Astrocyte of the cerebellum (primary cell): ENCODE measurements at regions not wholly inside any gene's neighbourhood (a gene's known extent, or its start where the extent isn't known, plus 50 kb on each side); places are given as distances from the start of the nearest gene placed in this dataset.

ENCODE experiments used
- DNase-seq: peaks from one replicate; pipeline ENCODE4 v3.0.0-alpha.2; 2011; ENCODE audit warnings: low read depth
- H3K4me3 ChIP-seq: 2 replicates; pipeline ENCODE4 v1.5.1; 2011; ENCODE audit warnings: mild to moderate bottlenecking, low read depth, low read length, moderate library complexity
- CTCF ChIP-seq: IDR thresholded peaks from 2 replicates; pipeline ENCODE4 v1.5.1; 2012; ENCODE audit warnings: low read length, low read depth, moderate library complexity, mild to moderate bottlenecking; ENCODE audit errors: missing control alignments
- in situ Hi-C: cut with HindIII; loops from 2 replicates; pipeline ENCODE4 v1.10.0; 2017; ENCODE audit warnings: low sequenced_read_pairs

DNA sequence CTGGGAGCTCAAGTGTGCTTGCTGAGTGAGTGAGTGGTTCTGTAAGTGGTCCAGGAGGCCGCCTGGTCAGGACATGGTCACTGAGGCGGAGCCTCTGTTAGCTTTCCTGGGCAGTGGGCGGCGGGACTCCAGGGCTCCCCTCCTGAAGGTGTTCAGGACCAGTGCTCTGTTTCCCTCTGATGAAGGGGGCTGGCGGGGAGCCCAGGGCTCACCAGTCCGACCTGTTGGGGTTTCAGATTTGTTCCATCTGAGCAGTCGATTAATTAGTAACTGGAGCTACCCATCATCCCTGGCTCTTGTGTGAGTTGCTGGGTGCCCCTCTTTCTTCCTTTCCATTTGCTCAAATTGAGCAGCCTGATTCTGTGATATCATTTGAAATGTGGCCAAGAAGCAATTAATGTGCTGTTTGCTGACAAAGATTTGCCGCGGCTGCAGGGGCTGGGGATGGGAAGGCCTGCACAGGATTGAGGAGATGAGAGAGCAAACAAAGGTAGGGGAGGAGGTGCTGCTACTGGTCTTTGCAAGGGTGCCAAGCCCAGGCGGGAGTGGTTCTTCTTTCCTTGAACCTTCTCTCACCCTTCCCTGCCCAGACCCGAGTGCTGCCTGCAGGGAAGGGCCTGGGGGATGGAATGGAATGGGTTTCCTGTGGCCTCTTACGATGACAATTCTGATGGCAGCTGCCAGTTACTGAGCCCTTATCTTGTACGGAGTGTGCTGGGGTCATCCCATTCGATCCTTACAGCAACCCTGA, 92.8 kb upstream of the PITX1 start:
- TF ChIP-seq CTCF: no peak

DNA sequence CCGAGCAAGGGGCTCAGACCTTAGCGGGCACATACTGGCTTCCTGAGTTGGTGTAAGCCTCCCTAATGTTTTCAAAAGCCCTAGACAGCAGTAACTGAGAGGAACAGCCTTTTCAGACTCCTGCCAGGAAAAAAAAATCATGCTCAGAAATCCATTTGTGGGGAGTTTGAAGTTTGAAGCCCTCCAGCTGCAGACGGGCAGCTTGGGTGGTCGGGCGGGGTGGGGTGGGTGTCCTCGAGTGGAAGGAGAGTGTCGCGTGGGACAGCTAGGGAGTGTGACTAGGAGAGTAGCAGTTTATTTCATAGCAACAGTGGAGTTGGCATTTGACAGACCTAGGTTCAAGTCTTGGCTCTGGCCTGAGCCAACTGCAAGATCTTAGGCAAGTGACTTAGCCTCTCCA, 90.7 kb upstream of the PITX1 start:
- no peak for TF ChIP-seq CTCF
- DNase-seq: no peak
- H3K4me3 ChIP-seq: no peak overlapping the region
- in situ Hi-C loops: no loop called here

More for the DNA sequence above, 92.8 kb upstream of the PITX1 start:
- DNase-seq: no peak
- no peak overlapping the region for H3K4me3 ChIP-seq
- in situ Hi-C loops: no loop called here

DNA sequence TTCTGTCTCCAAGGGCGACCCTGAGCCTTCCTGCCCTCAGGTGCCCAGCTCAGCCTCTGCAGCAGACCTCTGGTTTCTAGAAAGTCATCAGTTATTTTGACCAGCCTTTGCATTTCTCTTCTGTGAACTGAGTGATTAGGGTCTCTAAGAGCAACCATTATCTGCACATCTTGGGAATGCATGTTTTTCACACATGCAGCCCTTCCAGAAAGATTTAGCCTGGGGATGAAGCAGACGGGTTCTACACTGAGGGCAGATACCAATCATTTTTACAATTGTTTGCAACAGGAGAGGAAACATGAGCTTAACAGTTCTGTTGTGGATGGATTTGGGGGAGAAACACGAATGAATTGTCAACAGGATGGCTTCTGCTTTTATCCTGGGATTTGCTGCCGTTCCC, 90.1 kb upstream of the PITX1 start:
- no peak for TF ChIP-seq CTCF
- no peak for DNase-seq
- in situ Hi-C loops: no loop called here
- H3K4me3 ChIP-seq: no peak overlapping the region

GRCh38 chr5:135122797-135123196, 88.8 kb upstream of the PITX1 start:
- TF ChIP-seq CTCF: no peak
- H3K4me3 ChIP-seq: no peak overlapping the region
- DNase-seq: no peak
- in situ Hi-C loops: no loop called here

DNA sequence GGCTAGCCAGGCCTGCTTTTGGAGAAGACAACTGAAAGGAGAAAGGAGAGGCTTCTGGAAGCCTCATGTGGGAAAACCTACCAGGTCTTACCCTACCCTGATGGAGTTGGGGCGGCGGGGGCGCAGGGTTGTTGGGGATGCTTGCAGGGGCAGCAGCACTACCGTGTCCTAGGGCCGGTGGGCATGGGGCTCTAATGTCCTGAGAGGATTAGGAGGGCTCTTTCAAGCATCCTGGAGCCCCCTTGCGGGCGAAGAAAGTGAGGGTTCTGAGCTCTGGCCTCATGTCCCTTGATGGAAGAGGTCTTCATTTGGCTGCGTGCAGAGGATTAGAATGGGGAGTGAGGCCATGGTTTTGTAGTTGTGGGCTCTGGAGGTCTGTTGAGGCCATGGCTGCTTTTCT, 86.9 kb upstream of the PITX1 start:
- no peak overlapping the region for H3K4me3 ChIP-seq
- no peak for TF ChIP-seq CTCF
- DNase-seq: no peak
- in situ Hi-C loops: no loop called here

DNA sequence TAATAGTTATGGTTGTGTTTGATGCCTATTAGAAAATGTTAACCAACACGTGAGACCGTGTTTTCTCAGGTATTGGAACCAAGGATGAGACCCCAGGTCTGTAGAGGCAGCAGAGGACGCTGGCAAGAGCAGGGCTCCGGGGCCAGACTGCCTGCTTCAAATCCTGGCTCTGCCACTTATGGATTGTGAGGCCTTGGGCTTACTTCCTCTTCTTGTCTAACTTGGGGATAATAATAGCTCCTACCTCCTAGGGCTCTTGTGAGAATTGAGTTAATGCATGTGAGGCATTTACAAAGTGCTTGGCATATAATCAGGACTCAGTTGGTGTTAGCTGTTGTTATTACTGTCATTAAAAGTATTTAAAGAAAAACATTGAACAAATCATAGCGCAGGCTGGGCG, 85.5 kb upstream of the PITX1 start:
- DNase-seq: no peak
- no peak for TF ChIP-seq CTCF
- in situ Hi-C loops: no loop called here
- no peak overlapping the region for H3K4me3 ChIP-seq
